Breast epithelium (tissue), 4 donors: ENCODE measurements at regions not wholly inside any gene's neighbourhood (a gene's known extent, or its start where the extent isn't known, plus 50 kb on each side); places are given as distances from the start of the nearest gene placed in this dataset.

Experiments used
- DNase-seq, 2 donors: peaks; one replicate each; pipeline ENCODE4 v3.0.0-alpha.2; 2019; ENCODE audit warnings: low spot score in 2 of 2
- H3K27ac ChIP-seq, 2 donors: fragments of 200-600 bp; sonication (generic) in 1 of 2; one replicate each; pipeline ENCODE4 v1.5.1; 2016 to 2019; ENCODE audit warnings: mild to moderate bottlenecking in 1 of 2
- H3K27me3 ChIP-seq, 2 donors: fragments of 200-600 bp; sonication (generic) in 1 of 2; one replicate each; pipeline versions ENCODE4 v1.5.1 to v1.6.0; 2017 to 2019; ENCODE audit warnings: control low read depth in 1 of 2, mild to moderate bottlenecking in 1 of 2
- H3K36me3 ChIP-seq: fragments of 200-600 bp; one replicate; pipeline ENCODE4 v1.5.1; 2019
- H3K4me1 ChIP-seq, 2 donors: fragments of 200-600 bp; sonication (generic); one replicate each; pipeline ENCODE4 v1.5.1; 2016 to 2019; ENCODE audit warnings: control low read depth in 1 of 2
- H3K4me3 ChIP-seq, 3 donors: fragments of 200-600 bp; sonication (generic); 1 replicate in 2 of 3; 2 replicates in 1 of 3; pipeline ENCODE4 v1.5.1; 2016 to 2019; ENCODE audit warnings: mild to moderate bottlenecking in 3 of 3, moderate library complexity in 2 of 3
- H3K9me3 ChIP-seq, 2 donors: fragments of 200-600 bp; sonication (generic) in 1 of 2; one replicate each; pipeline ENCODE4 v1.5.1; 2016 to 2019; ENCODE audit warnings: control low read depth in 1 of 2
- POLR2A ChIP-seq: fragments of 450-650 bp; IDR thresholded peaks from one replicate; pipeline ENCODE4 v1.6.1; 2016; ENCODE audit warnings: antibody characterized with exemption, mild to moderate bottlenecking, moderate library complexity
- POLR2AphosphoS5 ChIP-seq, 3 donors: sonication (generic); formaldehyde crosslinking; IDR thresholded peaks; one replicate each; pipeline ENCODE4 v1.6.1; 2017; ENCODE audit warnings: antibody characterized with exemption in 3 of 3
- intact Hi-C: fragments of 100-400 bp; cut with DNase I; formaldehyde crosslinking; loops from one replicate; pipeline ENCODE4 v1.15.1; 2023; ENCODE audit warnings: low total_unique reads
- TF ChIP-seq, protein P1 (sequence below), 3 donors: fragments of 450-650 bp; IDR thresholded peaks; one replicate each; pipeline ENCODE4 v1.5.1; 2016 to 2017; ENCODE audit warnings: antibody characterized with exemption in 3 of 3, mild to moderate bottlenecking in 3 of 3, moderate library complexity in 3 of 3

DNA sequence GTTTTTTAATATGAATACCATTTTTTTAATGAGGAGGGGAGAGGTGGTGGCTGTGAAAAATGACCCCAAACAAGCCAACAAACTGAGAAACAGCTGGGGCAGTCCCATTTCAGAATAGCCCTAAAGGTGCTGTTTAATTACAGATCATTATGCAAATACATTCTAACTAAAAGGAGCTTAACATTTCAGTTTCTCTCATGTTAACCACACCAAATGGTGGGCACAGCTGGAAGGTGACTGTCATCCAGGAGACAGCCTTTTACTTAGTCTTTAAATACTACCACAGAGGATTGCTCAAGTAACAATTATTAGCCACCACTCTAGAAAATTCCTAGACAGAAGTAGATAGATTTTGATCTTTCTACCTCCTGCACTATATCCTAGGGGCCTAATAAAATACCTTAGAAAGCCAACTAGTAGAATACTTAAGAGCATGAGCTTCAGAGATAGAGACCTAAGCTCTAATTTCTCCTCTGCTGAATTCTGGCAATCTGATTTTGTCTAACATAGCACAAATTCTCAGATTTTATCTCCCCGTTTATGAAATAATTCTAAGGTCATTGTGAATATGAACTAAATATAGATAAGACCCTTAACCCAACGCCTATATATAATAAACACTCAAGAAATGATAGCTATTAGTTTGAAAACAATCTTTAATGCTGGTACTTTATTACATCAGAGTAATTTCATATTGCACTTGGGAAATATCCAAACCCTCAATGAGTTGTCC lies 615.1 kb upstream of the NRSN1 start:
- no peak for DNase-seq
- TF ChIP-seq, protein P1, sequence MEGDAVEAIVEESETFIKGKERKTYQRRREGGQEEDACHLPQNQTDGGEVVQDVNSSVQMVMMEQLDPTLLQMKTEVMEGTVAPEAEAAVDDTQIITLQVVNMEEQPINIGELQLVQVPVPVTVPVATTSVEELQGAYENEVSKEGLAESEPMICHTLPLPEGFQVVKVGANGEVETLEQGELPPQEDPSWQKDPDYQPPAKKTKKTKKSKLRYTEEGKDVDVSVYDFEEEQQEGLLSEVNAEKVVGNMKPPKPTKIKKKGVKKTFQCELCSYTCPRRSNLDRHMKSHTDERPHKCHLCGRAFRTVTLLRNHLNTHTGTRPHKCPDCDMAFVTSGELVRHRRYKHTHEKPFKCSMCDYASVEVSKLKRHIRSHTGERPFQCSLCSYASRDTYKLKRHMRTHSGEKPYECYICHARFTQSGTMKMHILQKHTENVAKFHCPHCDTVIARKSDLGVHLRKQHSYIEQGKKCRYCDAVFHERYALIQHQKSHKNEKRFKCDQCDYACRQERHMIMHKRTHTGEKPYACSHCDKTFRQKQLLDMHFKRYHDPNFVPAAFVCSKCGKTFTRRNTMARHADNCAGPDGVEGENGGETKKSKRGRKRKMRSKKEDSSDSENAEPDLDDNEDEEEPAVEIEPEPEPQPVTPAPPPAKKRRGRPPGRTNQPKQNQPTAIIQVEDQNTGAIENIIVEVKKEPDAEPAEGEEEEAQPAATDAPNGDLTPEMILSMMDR (IDR thresholded peaks at IDR 0.05) = no peak
- TF ChIP-seq POLR2A (no peak), POLR2AphosphoS5 (IDR thresholded peaks at IDR 0.05) (no peak)
- Histone ChIP-seq H3K4me3 (no peak overlapping the region), H3K36me3 (no peaks in the 10 kb centered on the region), H3K9me3 (no peaks in the 10 kb centered on the region), H3K4me1 (no peaks in the 10 kb centered on the region), H3K27me3 (no peaks in the 10 kb centered on the region), H3K27ac (no peak overlapping the region)
- intact Hi-C loops = no loop called here

- TF ChIP-seq, protein P1 (IDR thresholded peaks at IDR 0.05) = no peak
- TF ChIP-seq POLR2A (no peak), POLR2AphosphoS5 (IDR thresholded peaks at IDR 0.05) (no peak)
- H3K4me1 ChIP-seq = no peaks in the 10 kb centered on the region
- H3K27ac ChIP-seq = no peak overlapping the region
- H3K36me3 ChIP-seq = no peaks in the 10 kb centered on the region
- H3K9me3 ChIP-seq = no peaks in the 10 kb centered on the region
- no peaks in the 10 kb centered on the region for H3K27me3 ChIP-seq
- no peak for DNase-seq
- no peak overlapping the region for H3K4me3 ChIP-seq
- intact Hi-C loops = no loop called here
Observed at GRCh38 chr6:23511817-23512216, 614.2 kb upstream of the NRSN1 start.

- Histone ChIP-seq H3K36me3 (no peaks in the 10 kb centered on the region), H3K27me3 (no peaks in the 10 kb centered on the region), H3K9me3 (no peaks in the 10 kb centered on the region), H3K27ac (no peak overlapping the region), H3K4me1 (no peaks in the 10 kb centered on the region), H3K4me3 (no peak overlapping the region)
- intact Hi-C loops = no loop called here
- TF ChIP-seq, protein P1 (IDR thresholded peaks at IDR 0.05) = no peak
- TF ChIP-seq POLR2A (no peak), POLR2AphosphoS5 (IDR thresholded peaks at IDR 0.05) (no peak)
- no peak for DNase-seq
Observed at GRCh38 chr6:23518294-23518693, 607.7 kb upstream of the NRSN1 start.

DNA sequence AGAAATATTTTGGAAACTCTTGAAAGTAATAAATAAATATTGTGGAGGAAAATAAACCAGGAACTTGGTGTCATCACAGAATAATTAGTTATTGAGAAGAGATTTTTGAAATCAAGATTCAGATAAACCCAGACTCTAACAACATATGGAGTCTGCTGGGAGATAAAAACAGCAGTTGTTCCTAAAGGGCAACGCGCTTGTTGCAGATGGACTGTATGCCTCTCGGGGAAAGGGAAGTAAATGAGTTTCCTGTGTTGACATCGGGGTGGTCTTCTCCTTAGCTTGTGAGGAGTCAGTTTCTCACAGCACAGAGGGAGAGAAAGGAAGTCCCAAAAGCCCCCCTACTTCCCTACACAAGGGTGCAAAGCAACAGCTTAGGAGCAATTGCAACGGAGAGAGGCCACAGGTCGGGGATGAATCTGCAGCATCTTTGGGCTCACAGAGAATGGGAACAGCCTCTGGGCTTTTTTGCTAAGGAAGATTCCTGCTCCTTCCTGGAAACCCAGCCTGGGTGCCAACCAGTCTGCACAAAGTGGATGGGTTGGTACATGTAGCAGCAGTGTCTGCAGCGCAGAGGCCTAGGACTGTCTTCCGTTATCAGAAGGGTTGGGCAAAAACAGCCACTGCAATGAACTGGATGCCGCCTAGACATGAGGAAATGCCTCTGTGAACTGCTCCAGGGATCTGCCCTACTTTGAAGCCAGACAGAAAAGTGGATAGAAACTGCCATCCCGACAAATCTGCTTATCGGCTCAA lies 603.0 kb upstream of the NRSN1 start:
- no peaks in the 10 kb centered on the region for H3K9me3 ChIP-seq
- no peak overlapping the region for H3K4me3 ChIP-seq
- DNase-seq = no peak
- H3K27ac ChIP-seq = no peak overlapping the region
- no peaks in the 10 kb centered on the region for H3K27me3 ChIP-seq
- intact Hi-C loops = no loop called here
- TF ChIP-seq, protein P1 (IDR thresholded peaks at IDR 0.05) = no peak
- TF ChIP-seq POLR2AphosphoS5 (IDR thresholded peaks at IDR 0.05) (no peak), POLR2A (no peak)
- H3K36me3 ChIP-seq = no peaks in the 10 kb centered on the region
- H3K4me1 ChIP-seq = no peaks in the 10 kb centered on the region

DNA sequence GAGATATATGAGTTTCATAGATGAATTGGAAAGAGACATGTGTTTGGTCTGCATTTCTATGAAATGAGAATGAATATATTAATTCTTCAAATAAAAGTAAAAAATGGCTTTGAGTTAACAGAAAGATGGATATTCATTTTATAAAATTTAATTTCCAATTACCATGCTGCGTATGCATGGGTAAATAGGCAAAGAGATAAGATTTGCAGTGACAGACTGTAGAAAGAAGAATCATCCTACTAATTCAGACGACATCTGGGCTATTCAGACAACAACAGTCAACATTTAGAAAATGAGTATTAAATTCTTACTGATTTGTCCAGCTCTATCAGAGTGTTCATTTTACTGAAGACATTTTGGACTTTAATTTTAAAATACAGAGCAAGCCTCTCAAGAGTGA lies 602.2 kb upstream of the NRSN1 start:
- Histone ChIP-seq H3K27ac (no peak overlapping the region), H3K27me3 (no peaks in the 10 kb centered on the region), H3K9me3 (no peaks in the 10 kb centered on the region), H3K4me3 (no peak overlapping the region), H3K36me3 (no peaks in the 10 kb centered on the region), H3K4me1 (no peaks in the 10 kb centered on the region)
- no peak for DNase-seq
- intact Hi-C loops = no loop called here
- TF ChIP-seq POLR2A = no peak
- no peak for TF ChIP-seq POLR2AphosphoS5 (IDR thresholded peaks at IDR 0.05)
- TF ChIP-seq, protein P1 (IDR thresholded peaks at IDR 0.05) = no peak
